ENCODE measurements at regions not wholly inside any gene's neighbourhood (a gene's known extent, or its start where the extent isn't known, plus 50 kb on each side); places are given as distances from the start of the nearest gene placed in this dataset.

DNA sequence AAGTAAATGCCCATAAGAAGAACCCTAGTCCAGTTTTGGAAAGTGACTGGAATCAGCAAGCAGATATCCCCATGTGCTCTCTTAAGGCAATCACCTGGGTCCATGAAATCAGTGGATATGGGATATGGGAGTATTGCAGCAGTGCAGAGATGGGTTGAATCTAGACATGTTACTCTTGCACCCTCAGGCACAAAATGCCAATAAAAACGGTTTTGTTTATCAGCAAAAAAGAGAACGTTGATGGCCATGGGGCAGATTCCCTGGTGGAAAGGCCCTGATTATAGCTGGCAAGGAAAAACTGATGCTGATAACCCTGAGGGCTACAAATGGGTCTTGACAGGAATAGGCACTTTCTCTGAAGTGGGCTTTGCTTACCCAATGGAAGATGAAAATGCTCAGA is 380.2 kb upstream of the SEMA6D start:
- peaks cover 77% of the 10 kb centered on the region for H3K9me3 ChIP-seq (ENCODE audit: low read length)
- in situ Hi-C loops (cut with HindIII; ENCODE audit: extremely low pct_ligation_motif_present, low pct_unique_long_range_greater_than_20kb) (no loop called here), intact Hi-C loops (cut with micrococcal nuclease; ENCODE audit: unreplicated experiment) (no loop called here)
- no peak overlapping the region for H3K4me2 ChIP-seq (ENCODE audit: low read depth, low read length)
- no peaks in the 10 kb centered on the region for H3K4me1 ChIP-seq (ENCODE audit: insufficient read depth, low read length)
- DNase-seq (ENCODE audit: low spot score) (no peak), FAIRE-seq (no peak), ATAC-seq (no peak)
- no peaks in the 10 kb centered on the region for H3K36me3 ChIP-seq (replicated peaks in 1 of 2; ENCODE audit: control insufficient read depth in 1 of 2, insufficient read depth in 2 of 2, low read length in 2 of 2)
- CTCF ChIA-PET (ENCODE audit: low intra/inter-chr PET ratio, low total read pairs), result no interaction called here
- no peak overlapping the region for H3K4me3 ChIP-seq (replicated peaks in 1 of 3; ENCODE audit: insufficient read depth in 1 of 3, low read depth in 2 of 3, low read length in 3 of 3)
- no peak overlapping the region for H3K9ac ChIP-seq (ENCODE audit: insufficient read depth, low read depth, low read length)
- POLR2A ChIA-PET, result no interaction called here
- BruUV-seq (replicated peaks), result no TSS peak
- 0% methylated on average over 2 of the region's 2 CpGs for WGBS (ENCODE audit: low lambda C conversion rate)
- H3K27ac ChIP-seq (ENCODE audit: extremely low read length, insufficient read depth, low read length), result no peak overlapping the region
- H2AFZ ChIP-seq (ENCODE audit: low read length), result no peak overlapping the region
- no peaks in the 10 kb centered on the region for H3K79me2 ChIP-seq (ENCODE audit: insufficient read depth, low read length)
- H4K20me1 ChIP-seq (ENCODE audit: insufficient read depth, low read length), result no peaks in the 10 kb centered on the region
- no peaks in the 10 kb centered on the region for H3K27me3 ChIP-seq (ENCODE audit: control insufficient read depth in 1 of 2, insufficient read depth in 2 of 2, low read length in 2 of 2)
- TF ChIP-seq KLF12 (CRISPR knock-in tag; IDR thresholded peaks at IDR 0.05; ENCODE audit: borderline replicate concordance), result no peak
- TF ChIP-seq SRSF9 (IDR thresholded peaks at IDR 0.05; ENCODE audit: borderline replicate concordance, insufficient read depth, low read depth, low read length, poor library complexity, severe bottlenecking), result no peak
- TF ChIP-seq ZNF264 (CRISPR knock-in tag; IDR thresholded peaks at IDR 0.05), result no peak
- TF ChIP-seq HOMEZ (CRISPR knock-in tag; IDR thresholded peaks at IDR 0.05; ENCODE audit: low read depth), result no peak
- no peak for TF ChIP-seq PHF21A (CRISPR knock-in tag; IDR thresholded peaks at IDR 0.05)
- TF ChIP-seq EEA1 (CRISPR knock-in tag; IDR thresholded peaks at IDR 0.05; ENCODE audit: borderline replicate concordance), result no peak

DNA sequence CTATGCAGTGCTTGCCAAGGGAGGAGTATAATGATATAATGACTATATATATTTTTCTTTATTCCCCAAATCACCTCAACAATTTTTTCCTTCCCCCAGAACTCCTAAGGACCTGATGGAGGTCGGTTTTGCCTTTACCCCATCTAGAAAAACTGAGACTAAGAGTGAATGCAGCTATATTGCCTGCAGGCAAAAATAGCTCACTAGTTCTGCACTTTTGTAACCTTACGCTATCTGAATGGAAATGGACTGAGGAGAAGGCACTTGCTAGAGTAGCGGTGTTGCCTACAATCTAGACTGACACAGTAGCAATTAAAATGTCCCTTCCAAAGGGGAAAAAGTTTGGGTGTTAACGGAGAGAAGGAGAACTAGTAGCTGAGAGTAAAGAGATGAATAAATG is 379.5 kb upstream of the SEMA6D start:
- H3K36me3 ChIP-seq (replicated peaks in 1 of 2; ENCODE audit: control insufficient read depth in 1 of 2, insufficient read depth in 2 of 2, low read length in 2 of 2), result no peaks in the 10 kb centered on the region
- no peak overlapping the region for H3K27ac ChIP-seq (ENCODE audit: extremely low read length, insufficient read depth, low read length)
- POLR2A ChIA-PET, result no interaction called here
- no peak overlapping the region for H2AFZ ChIP-seq (ENCODE audit: low read length)
- WGBS (ENCODE audit: low lambda C conversion rate), result 26% methylated on average over 4 of the region's 4 CpGs
- in situ Hi-C loops (cut with HindIII; ENCODE audit: extremely low pct_ligation_motif_present, low pct_unique_long_range_greater_than_20kb), result no loop called here
- H3K9me3 ChIP-seq (ENCODE audit: low read length), result peaks cover 69% of the 10 kb centered on the region
- no peak for ATAC-seq
- no peak overlapping the region for H3K4me2 ChIP-seq (ENCODE audit: low read depth, low read length)
- no peak for FAIRE-seq
- H3K4me1 ChIP-seq (ENCODE audit: insufficient read depth, low read length), result no peaks in the 10 kb centered on the region
- no peak overlapping the region for H3K4me3 ChIP-seq (replicated peaks in 1 of 3; ENCODE audit: insufficient read depth in 1 of 3, low read depth in 2 of 3, low read length in 3 of 3)
- H3K79me2 ChIP-seq (ENCODE audit: insufficient read depth, low read length), result no peaks in the 10 kb centered on the region
- no TSS peak for BruUV-seq (replicated peaks)
- H3K9ac ChIP-seq (ENCODE audit: insufficient read depth, low read depth, low read length), result no peak overlapping the region
- DNase-seq (ENCODE audit: low spot score), result no peak
- CTCF ChIA-PET (ENCODE audit: low intra/inter-chr PET ratio, low total read pairs), result no interaction called here
- TF ChIP-seq TAF1 (CRISPR knock-in tag; IDR thresholded peaks at IDR 0.05) (no peak), ATF5 (CRISPR knock-in tag; IDR thresholded peaks at IDR 0.05; ENCODE audit: low read depth) (no peak), KDM4B (CRISPR knock-in tag; IDR thresholded peaks at IDR 0.05) (no peak), ELF3 (CRISPR knock-in tag; IDR thresholded peaks at IDR 0.05) (no peak)
- intact Hi-C loops (cut with micrococcal nuclease; ENCODE audit: unreplicated experiment), result no loop called here
- H4K20me1 ChIP-seq (ENCODE audit: insufficient read depth, low read length), result no peaks in the 10 kb centered on the region
- no peaks in the 10 kb centered on the region for H3K27me3 ChIP-seq (ENCODE audit: control insufficient read depth in 1 of 2, insufficient read depth in 2 of 2, low read length in 2 of 2)
